Stromal cell of bone marrow (primary cell): ENCODE measurements at regions not wholly inside any gene's neighbourhood (a gene's known extent, or its start where the extent isn't known, plus 50 kb on each side); places are given as distances from the start of the nearest gene placed in this dataset.

Experiments used
- DNase-seq: peaks from one replicate; pipeline ENCODE4 v3.0.0-alpha.2; 2012; ENCODE audit warnings: low read depth

DNA sequence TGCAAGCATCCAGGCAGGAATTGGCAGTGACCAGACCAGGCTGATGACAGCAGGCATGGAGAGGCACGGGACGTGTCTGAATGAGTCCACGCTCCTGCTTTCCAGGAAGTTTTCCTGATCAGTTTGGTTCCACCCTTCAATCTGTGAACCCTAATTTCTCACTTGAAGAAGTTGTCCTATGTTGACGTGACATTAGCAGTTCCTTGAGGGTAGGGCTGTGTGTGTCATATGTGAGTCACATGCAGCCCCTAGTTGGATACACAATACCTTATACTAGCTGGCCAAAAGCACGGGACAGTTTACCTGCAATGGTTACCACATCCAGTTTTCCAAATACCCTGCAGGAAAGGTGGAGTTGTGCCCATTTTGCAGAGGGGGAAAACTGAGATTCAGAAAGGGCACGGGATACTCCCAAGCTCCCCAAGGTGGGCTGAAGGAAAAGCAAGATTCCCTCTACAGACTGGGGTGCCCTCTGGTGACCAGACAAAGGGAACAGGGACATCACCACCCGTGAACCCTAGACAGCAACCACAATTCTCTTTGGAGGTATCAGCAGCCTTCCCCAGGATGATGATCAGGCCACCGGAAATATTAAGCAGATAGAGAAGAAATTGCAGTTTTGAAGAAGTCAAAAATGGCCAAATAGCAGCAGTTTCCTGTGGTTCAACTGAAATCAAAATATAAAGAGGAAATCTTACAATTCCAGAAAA lies 194.5 kb downstream of the PHETA1 start:
- no peak for DNase-seq

DNA sequence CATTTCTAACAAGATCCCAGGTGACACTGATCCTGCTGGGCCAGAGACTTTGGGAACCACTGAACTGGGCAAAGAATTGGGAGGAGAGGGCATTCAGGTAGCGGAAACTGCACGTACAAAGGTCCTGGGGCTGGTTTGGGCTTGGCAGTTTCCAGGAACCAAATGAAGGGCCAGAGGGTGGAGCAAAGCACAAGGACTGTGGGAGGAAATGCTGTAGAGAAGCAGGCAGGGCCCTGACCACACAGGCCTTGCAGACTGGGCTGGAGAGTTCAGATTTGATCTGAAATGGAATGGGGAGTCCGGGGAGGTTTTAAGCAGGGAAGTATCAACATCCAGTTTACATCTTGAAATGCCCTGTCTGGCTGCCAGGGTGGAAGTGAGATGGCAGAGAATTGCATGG lies 195.1 kb downstream of the PHETA1 start:
- DNase-seq = no peak

DNA sequence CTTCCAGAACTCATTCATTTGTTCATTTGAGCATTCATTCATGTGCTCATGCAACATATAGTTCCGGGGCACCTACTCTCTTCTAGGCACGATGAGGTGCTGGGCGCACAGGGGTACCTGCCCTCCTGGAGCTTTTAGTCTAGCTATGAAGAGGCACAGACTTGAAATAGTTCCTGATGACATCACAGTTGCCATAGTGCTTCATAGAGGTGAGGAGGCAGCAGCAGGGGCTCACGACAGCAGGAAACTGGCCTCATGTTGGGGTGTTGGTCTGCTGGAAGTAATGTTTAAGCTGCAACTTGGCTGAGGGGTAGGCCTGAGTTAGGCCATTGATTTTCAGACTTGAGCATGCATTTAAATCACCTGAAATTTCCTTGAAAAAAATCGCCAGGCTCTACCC lies 195.5 kb downstream of the PHETA1 start:
- no peak for DNase-seq

DNA sequence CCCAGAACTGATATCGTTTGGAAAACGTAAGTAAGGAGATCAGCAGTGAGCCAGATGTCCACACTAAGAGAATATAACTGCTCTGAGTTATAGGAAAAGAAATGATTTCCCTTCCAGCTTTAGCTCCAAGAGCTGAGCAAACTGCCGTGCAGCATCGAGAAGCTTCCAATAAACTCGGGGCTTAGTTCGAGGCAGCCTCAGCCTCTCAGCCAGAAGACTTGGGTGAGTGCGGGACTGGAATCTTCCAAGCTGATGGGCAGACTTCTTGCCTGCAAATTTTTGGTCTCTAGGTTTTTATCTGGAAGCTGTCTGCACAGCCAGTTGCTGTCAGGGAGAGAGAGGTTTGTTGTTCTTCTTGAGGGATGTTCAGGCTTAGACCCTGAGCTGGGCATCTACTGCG lies 196.1 kb downstream of the PHETA1 start:
- no peak for DNase-seq

DNA sequence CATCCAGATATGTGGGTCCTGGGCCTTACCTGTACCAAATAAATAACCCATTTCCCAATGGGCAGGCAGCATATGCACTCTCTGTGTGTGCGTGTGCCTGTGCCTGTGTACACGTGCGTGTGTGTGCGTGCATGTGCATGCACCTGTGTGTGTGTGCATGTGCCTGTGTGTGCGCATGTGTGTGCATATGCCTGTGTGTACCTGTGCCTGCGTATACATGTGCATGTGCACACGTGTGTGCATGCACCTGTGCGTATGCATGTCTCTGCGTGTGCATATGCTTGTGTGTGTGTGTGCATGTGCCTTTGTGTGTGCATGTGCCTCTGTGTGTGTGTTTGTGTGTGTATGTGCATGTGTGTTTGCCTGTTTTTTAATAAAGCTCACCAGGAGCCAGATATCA lies 197.1 kb downstream of the PHETA1 start:
- no peak for DNase-seq

DNA sequence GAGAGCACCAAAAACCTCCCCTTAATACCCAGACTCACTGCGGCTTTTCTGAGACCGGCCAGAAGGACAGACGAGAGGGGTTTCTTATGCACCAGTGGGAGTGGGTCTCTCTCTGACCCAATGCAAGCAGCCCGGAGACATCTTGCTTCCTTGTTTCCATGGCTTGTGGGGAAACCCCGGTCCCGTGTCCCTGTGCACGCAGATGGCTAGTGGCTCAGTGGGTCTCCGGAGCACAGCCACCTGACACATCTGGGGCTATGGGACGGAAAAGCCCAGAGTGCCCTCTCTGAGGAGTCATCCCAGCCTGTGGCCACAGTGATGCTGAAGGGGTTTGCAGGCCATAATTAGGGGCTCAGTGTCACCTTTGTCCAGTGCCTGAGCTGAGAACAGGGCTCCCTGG lies 197.6 kb downstream of the PHETA1 start:
- DNase-seq = no peak

DNA sequence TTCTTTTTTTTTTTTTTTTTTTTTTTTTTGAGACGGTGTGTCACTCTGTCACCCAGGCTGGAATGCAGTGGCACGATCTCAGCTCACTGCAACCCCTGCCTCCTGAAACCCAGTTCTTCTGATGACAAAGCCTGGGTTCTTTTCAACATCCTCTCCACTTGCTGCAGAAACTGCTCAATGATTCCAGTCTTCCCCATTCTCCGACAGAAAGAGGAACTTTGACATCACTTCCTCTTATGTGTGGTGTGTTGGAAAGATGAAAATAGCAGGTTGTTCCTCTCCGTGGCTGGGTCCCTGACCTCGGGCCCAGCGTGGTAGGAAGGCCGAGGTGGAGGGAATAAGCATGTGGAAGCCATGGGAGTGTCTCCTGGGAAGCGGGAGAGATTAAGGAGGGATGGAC lies 198.4 kb downstream of the PHETA1 start:
- DNase-seq = no peak

DNA sequence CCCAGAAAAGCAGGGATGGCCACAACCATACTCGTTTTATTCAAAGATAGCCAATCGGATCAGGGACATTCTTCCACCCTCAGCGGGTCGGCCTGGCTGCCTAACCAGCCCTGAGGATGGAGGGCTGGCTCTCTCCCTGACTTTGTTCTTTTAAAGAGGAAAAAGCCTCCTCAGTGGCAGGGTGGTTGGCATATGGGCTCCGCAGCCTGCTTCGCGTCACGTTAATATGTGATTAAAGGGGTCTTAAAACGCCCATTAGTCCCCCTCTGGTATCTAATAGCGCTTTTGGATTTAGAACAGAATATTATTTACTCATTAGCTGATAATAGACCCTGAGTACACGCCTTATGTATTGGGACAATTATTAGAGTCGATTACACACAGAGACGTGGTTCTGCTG lies 199.4 kb downstream of the PHETA1 start:
- no peak for DNase-seq

DNA sequence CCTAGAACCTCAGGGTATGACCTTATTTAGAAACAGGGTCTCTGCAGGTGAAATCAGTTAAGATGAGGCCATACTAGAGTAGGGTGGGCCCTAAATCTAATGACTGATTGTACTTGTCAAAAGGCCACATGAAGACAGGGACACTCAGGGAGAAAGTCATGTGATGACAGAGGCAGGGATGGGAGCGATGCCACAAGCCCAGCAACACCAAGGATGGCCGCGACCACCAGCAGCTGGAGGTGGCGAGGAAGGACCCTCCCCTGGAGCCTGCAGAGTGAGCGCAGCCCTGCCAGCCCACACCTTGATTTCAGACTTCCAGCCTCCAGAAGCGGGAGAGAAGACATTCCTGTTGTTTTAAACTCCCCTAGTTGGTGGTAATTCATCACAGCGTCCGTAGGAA lies 199.9 kb downstream of the PHETA1 start:
- no peak for DNase-seq

DNA sequence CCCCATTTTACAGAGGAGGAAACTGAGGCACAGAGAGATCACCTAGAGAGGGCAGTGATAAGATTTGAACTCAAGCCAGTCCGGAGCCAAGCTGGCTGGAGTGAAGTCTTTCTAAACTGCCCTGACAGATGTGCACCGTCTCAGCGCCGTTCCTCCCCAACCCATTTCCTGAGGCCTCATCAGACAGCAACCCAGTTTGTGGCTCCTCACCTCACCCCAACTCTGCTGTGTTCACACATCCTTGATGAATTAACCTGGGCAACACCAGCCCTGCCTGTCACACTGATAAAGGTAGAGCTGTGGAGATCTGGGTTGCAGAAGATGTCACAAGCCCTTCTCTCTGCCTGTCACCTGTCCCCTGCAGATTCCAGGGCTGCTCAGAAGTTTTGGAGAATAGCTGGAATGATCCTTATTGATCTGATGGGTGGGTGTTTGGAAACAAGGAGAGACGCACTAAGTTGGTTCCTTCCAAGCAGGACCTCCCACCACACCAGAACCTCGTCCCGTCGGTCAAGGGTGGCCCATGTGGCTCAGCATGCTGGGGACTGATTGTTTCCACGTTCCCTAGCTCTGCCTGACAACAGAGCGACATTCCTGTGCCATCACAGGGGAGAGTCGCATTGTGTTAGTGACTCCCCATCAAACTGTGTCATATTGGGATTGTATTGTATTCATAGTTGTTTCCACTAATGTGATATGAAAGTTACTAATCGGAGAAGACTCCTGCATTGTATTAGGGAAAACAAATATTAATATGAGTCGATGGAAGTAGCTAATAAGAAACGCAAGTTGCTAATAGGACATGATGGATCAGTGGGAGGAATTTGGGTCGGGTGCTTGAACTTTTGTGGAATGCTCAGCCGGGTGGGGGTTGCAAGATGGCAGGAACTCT lies 200.6 kb downstream of the PHETA1 start:
- DNase-seq = no peak

DNA sequence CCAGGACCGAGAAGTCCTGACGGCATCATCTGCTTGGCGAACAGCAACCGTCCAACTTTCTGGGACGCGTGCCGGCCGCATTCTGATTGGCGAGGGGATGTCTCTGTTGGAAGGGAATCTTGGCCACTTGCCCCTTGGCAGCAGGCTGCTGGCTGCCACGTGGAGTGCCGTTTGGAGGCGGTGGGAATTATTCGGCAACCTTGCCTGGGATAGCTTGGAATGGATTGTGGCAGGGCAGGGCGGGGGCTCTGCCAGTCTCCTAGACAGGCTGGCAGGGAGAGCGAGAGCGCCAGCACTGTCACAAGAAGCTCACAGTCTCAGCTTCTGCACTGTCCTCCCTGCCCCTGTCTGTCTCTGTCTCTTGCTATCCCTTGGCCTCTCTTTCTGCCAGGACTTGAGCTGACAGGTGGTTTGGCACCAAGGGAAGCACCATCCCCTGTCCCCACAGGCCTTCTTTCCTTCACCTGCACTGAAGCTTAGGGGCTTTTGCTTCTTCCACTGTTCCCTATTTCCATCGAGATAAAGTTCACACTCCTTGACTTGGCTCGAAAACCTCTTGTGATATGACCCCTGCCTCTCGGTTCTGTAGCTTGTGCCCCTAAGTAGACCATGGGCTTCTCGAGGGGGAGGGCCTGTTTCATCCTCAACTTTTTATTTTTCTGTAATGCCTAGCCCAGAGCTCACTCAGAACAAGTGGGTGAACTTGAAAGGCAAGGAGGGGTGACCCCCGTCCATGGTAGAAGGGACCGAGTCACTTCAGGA lies 201.9 kb downstream of the PHETA1 start:
- DNase-seq = no peak

DNA sequence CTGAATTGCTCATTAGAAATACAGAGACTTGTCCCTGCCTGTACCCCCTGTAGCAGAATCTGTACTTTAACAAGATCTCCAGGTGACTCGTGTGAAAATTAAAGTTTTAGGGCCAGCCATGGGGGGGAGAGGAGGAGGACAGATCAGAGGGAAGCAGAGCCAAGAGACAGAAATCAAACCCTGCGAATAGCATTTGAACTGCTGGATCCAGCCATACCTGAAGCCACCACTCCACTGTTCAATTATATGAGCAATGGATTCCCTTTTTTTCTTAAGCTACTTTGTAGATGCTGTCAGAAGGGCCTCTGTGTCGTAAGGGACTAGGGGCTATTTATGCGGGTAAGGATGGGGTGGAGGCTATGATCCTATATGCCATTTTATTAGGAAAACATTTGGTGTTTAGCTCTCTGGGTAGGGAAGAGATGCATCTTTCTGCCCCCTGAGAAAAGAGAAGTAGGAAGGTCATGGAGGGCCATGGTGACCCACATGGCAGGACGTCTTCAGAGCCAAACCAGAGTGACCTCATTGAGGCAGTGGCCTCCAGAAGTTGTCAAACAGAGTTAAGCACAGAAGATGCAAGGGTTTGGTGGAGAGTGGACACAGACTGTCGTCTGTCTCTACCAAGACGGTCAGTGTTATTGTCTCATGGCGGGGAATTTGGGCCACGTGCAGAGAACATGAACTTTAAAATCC lies 203.9 kb downstream of the PHETA1 start:
- no peak for DNase-seq

DNA sequence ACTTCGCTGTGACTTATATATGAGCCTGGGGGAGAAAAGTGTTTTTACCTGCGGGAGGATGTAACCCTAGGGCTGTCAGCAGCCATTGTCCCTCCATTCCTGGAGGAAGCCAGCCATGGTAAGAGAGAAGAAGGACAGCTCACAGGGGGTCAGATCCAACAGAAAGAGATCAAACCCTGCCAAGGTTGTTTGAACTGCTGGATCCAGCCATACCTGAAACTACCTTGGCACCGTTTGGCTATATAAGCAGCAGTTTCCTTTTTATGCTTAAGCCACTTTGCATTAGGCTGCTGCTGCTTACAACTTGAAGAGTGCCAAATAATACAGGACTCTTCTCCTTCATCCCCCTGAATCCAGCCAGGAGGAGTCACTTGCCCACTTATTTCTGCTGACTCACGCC lies 205.5 kb downstream of the PHETA1 start:
- no peak for DNase-seq

DNA sequence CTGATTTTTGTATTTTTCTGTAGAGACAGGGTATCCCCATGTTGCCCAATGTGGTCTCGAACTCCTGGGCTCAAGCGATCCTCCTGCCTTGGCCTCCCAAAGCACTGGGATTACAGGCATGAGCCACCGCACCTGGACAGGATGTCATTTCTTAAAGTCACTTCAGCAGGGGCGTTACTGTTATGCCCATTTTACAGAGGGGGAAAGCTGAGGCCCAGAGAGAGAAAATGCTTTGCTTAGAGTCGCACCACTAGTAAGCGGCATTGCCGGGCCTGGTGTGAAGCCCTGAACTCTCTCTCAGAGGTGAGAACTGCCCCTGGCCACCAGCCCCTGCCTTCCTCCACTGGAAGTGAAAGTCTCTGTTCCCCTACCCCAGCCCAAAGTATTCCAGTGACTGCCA lies 207.0 kb downstream of the PHETA1 start:
- DNase-seq = no peak

DNA sequence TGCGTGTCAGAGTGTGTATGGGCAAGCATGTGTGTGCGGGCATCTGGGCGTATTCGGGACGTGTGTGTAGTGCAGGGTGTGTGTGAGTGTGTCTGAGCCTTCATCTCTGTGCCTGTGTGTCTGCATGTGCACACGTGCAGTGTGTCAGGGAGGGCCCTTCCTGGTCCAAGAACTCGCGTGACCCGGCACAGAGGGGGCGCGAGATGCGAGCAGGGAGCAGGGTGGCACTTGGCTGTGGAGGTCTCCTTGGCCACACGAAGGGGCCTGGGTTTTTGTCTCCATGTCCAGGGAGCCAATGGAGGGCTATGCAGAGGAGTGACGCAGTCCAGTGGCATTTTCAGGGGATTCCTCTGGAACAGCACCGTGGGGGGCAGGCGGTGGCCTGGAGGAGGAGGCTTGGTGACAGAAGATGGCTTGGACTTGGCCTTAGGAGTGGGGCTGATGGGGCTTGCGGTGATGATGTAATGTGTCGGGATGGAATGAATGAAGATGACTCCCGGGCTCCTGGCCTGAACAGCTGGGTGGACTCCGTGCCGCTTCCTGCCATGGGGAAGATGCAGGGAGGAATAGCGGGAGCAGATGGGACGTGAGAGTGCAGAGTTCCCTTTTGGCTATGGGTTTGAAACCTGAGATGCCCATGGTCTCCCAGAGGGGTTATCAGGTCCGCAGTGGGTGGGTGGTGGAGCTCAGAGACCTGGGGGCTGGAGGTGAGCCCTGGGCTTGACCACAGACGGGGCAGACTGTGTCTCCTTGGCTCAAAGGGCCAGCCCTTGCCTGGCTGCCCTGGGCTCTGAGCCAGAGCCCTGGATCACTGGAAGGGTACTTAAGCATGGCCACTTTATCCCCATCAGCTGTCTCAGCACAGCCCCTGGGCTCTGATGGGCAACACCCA lies 208.3 kb downstream of the PHETA1 start:
- no peak for DNase-seq

DNA sequence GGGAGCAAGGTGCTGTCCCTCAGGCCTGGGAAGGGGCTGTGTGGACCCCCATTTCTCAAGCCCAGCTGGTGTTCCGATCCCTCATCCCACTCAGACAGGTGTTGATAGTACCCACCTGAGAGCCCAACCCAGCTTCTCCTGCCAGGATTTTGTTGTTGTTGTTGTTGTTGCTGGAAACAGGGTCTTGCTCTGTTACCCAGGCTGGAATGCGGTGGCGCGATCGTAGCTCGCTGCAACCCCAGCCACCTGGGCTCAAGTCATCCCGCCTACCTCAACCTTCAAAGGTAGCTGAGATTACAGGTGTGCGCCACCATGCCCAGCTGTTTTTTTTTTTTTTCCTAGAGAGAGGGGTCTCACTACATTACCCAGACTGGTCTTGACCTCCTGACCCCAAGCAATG lies 209.9 kb downstream of the PHETA1 start:
- no peak for DNase-seq

DNA sequence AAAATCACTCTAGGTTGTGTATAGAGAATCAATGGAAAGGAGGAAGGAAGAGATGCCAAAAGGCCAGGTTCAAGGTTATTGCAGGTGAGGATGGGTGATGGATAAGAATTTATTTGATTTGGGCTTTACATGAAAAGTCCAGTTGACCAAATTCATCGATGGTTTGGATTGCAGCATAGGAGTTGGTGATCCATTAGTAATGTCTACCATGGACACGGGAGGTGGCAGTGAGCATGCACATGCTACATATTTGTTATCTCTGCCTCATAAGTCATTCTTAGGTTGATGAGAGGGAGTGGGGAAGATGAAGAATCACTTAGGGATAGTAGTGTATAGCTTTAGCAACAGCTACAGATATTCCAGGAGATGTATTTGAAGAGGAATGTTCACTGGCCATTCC lies 211.4 kb downstream of the PHETA1 start:
- no peak for DNase-seq

DNA sequence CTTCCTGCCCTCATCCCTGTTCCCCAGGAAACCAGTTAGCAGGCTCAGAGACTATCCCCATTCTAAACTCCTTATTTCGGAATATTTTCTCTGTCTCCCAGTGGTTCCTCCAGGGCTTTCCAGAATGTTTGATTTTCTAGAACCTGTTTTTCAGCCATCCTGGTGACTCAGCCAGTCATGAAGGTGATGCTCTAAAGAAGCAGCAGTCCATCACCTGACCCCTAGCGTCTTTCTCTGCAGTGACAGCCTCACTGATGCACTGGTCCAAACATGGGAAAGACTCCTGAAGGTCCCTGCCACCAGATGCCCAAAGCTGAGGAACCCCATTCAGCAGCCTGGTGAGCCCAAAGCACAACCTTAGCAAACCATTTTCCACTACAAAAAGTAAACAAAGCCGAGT lies 212.6 kb downstream of the PHETA1 start:
- no peak for DNase-seq

DNA sequence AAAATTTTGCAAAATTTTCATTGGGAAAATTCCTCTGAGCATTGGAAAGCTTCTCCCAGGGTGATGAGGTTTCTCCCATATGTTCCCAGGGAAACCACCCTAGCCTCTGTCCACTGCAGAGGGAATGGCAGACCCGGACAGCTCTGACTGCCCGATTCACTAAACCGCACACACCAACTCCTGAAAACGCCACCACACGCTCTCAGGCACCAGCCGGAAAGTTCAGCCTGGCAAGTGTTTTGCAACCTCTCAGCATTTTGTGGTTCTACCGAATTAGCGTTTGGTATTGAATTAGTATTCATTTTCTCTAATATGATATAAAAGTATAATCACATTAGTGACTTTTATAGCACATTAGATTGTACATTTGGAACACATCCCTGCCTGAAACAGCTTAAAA lies 213.4 kb downstream of the PHETA1 start:
- no peak for DNase-seq

DNA sequence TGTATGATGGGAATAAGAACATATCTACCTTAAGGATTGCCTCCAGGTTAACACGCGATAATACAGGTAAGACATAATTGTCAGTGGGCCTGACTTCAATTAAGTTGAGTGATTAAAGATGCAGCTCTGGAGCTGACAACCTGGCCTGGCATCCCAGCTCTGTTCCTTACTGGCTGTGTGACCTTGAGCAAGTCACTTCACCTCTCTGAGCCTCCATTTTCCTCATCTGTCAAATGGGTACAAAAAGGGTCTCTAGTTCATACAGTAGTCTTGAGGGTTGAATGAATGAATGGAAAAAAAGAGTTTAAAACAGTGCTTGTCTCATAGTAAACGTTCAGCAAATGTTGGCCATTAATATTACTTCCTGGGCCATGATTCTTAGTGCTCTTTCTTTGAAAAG lies 213.9 kb downstream of the PHETA1 start:
- DNase-seq = no peak

DNA sequence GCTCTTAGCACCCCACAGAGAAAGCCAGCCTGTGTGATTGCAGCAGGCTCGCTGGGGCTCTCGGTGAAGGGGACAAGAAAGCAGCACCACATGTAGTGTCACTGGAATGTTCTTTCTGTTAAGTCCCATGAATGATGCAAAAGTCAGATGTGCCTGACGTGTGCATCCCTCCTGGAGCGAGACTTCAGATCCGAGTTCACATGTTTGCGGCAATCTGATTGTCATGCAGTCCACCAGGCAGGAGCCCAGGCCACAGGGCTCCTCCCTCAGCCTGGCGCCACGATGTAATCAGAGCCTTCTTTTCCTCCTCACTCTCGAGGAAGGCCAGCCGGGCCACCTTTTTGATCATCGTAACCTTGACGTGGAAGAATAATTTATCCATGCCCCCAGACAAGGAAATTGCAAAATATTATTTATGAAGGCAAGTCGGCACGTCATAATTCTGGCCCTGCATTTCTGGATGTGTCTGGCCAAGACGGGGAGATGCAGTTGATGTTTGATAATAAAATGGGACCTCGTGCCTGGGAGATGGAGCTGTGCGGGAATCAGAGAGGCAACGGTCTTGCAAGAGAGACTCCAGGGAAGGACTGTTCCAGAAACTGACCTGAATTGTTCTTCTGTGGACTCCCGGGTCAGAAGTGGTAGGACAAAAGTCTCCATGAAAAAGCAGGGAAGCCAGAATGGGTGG lies 214.6 kb downstream of the PHETA1 start:
- no peak for DNase-seq
